ENCODE measurements at regions not wholly inside any gene's neighbourhood (a gene's known extent, or its start where the extent isn't known, plus 50 kb on each side); places are given as distances from the start of the nearest gene placed in this dataset.

- TF ChIP-seq CTCF (IDR thresholded peaks at IDR 0.05) = no peak
- TF ChIP-seq EZH2 (IDR thresholded peaks at IDR 0.05) = no peak
- no peak for TF ChIP-seq EZH2phosphoT487 (IDR thresholded peaks at IDR 0.05)
These were observed 989.5 kb upstream of the CNTNAP5 start for GRCh38 chr2:123035541-123035940.

All from neural progenitor cell (in vitro differentiated cells).